ENCODE measurements at regions not wholly inside any gene's neighbourhood (a gene's known extent, or its start where the extent isn't known, plus 50 kb on each side); places are given as distances from the start of the nearest gene placed in this dataset.

DNA sequence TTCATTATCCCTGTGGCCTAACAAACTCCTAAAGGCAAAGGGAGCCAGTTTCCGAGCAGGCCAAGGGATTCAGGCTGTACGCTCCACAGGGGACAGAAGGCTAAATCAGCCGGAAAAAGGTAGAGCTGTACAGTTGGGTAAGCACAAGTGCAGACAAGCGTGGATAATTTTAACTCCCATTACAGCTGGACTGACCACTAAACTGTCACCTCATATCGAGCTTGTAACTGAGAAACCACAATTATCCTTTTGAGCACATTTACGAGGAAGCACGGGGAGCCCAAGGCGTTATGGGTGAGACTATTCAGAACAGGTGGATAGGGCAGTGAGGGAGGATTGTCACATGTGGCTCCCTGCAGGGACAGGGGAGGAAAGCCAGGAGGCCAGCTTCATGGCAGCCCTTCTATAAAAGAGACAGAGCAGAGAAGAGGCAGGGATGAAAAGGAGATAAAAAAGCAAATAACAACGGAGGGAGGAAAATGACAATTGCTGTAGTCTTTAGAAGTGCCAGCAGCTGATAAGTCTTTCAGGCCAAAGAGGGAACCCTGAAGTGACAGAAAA is 288.0 kb downstream of the FGFR2 start:
- TF ChIP-seq, protein P1, sequence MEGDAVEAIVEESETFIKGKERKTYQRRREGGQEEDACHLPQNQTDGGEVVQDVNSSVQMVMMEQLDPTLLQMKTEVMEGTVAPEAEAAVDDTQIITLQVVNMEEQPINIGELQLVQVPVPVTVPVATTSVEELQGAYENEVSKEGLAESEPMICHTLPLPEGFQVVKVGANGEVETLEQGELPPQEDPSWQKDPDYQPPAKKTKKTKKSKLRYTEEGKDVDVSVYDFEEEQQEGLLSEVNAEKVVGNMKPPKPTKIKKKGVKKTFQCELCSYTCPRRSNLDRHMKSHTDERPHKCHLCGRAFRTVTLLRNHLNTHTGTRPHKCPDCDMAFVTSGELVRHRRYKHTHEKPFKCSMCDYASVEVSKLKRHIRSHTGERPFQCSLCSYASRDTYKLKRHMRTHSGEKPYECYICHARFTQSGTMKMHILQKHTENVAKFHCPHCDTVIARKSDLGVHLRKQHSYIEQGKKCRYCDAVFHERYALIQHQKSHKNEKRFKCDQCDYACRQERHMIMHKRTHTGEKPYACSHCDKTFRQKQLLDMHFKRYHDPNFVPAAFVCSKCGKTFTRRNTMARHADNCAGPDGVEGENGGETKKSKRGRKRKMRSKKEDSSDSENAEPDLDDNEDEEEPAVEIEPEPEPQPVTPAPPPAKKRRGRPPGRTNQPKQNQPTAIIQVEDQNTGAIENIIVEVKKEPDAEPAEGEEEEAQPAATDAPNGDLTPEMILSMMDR (IDR thresholded peaks at IDR 0.05; ENCODE audit: insufficient read depth, low read length, poor library complexity, severe bottlenecking) = no peak
- TF ChIP-seq EZH2phosphoT487 (conservative IDR thresholded peaks at IDR 0.05; ENCODE audit: low read length) = no peak
